Stimulated activated CD8-positive, alpha-beta memory T cell treated with anti-CD3 and anti-CD28 coated beads, Interleukin-2, amount 100 ng/mL, for 1 hour (primary cell): ENCODE measurements at regions not wholly inside any gene's neighbourhood (a gene's known extent, or its start where the extent isn't known, plus 50 kb on each side); places are given as distances from the start of the nearest gene placed in this dataset.

ENCODE experiments used
- DNase-seq, 2 donors: peaks; one replicate each; pipeline ENCODE4 v3.0.0-alpha.2; 2020; ENCODE audit warnings: low read depth in 2 of 2

- no peak for DNase-seq
Observed at GRCh38 chr20:40449974-40450616, 238.9 kb downstream of the MAFB start.

DNA sequence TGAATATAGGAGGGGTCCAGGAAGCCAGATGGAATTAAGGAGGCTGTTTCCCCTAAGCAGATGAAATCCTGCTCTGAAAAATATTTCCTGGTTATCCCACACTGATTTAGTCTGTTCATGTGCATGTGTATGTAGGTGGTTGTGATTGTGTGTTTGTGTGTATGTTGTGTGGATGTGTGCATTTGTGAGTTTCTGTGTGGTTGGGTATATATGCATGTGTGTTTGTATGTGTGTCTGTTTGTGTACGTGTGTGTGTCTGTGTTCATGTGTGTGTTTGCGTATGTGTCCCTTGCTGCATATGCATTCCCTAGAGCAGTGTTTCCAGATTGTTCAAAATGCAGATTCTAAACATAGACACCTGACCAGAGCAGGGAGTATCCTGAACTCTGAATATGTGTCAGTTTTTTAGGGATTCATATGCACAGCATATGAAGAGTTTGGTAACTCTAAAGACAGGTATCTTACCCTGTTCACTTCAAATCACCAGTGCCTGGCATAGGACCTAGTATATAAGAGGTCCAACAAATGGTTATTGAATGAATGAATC lies 239.8 kb downstream of the MAFB start:
- no peak for DNase-seq

DNA sequence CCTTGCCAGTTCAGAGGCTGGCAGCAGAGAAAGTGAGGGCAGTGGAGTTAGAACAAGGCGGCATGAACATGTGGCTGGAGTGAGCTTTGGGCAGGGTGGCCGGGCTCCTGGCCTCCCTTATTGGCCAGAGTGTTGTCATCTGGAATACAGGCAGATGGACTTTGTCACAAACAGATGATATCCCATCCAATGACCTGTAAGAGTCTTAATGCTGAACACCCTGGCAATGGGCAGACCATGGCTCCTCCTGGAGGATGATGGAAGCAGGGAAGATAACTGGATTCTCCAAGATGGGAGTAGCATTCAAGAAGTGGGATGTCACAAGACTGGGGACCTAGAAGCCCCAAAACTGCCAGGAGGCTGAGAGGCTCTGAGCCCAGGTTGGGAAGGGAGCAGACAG lies 242.1 kb downstream of the MAFB start:
- no peak for DNase-seq

DNA sequence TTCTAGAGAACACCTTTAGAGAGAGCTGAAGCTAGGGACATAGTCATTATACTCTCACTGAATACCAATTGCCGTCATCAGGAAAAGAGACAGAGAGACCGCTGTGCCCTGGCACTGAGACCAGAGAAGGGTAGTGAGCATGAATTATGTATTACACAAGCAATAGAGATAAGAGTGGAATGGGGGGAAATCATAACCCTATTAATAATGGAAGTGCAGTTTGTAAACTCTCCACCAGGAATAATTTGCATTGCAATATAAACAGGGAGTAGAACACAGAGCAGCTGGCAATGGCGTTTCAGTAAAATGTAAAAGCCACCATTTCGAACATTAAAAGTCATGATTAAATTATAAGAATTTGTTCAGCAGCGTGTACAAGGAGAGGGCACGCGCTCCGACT lies 244.5 kb downstream of the MAFB start:
- DNase-seq: no peak

- DNase-seq: no peak
Observed at GRCh38 chr20:40443753-40444152, 245.3 kb downstream of the MAFB start.

DNA sequence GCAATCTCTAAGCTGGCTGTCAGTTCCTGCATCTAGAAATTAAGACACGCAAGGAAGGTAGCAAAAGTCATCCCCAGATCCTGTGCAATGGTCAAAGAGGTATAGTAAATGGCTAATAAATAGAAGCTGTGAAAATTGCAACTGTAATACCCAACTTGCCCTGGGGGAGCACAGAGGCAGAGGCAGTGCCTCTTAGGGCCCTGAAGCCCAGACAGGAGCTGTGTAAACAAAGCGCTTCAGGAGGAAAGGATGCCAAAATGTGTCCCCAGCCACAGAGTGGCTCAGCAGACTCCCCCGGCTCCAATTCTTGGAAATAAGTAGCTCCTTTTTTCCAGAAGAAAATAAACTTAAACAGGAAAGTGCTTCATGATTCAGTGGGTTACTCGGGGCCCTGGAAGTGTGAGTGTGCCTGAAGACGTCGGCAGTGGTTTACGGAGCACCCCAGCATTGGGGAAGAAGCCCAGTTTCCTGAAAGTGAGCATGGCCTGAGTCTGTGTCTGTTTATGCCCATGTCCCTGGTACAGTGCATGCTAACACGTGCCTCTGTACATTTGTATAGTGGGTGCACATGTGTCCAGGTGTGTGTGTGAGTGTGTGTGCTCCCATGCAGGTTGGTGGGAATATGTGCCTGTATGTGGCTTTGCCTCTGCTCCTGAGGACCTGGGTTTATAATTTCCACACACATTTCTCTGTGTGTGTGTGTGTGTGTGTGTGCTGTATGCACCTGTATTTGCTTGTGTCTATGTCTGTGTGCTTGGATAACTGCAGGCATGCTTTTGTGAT lies 246.7 kb downstream of the MAFB start:
- DNase-seq: no peak

DNA sequence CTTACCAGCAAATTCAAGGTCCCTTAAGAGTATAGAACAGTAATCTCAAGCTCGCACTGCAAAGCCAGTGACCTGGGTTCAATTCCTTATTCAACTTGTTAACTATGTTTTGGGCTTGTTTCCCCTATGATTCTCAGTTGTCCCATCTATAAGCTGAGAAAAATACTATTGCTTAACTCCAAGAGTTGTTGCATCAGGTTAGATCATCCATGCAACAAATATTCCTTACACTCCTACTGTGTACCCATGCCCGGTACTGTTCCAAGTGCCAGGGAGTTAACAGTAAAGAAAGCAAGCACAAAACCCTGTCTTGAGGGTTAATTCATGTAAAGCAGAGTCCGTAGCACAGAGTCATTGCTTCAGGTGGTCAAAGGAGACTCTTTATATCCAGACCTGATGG lies 247.3 kb downstream of the MAFB start:
- DNase-seq: no peak

DNA sequence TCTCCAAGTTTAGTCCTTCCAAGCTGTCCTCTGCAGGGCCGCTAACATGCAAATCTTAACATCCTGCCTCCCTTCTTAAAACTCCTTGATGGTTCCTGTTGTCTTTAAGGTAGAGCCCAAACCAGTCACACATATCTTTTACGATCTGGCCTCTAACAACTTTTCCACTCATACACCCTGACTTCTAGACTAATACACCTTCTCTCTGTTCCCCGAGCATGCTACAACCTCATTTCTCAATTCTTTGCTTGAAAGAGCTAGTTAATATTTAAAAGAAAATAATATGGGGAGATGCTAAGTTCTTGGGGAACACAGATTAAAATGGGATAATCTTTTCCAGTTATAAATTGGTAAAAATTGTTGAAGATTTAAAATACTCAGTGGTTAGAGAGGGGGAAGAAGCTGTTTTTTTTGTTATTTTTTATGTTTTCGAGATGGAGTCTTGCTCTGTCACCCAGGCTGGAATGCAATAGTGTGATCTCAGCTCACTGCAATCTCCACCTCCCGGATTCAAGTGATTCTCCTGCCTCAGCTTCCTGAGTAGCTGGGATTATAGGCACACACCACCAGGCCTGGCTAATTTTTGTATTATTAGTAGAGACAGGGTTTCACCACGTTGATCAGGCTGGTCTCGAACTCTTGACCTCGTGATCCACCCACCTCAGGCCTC lies 250.7 kb downstream of the MAFB start:
- DNase-seq: no peak

GRCh38 chr20:40436011-40436410 lies 253.0 kb downstream of the MAFB start:
- no peak for DNase-seq

- no peak for DNase-seq
Observed at GRCh38 chr20:40435146-40435895, 253.7 kb downstream of the MAFB start.

DNA sequence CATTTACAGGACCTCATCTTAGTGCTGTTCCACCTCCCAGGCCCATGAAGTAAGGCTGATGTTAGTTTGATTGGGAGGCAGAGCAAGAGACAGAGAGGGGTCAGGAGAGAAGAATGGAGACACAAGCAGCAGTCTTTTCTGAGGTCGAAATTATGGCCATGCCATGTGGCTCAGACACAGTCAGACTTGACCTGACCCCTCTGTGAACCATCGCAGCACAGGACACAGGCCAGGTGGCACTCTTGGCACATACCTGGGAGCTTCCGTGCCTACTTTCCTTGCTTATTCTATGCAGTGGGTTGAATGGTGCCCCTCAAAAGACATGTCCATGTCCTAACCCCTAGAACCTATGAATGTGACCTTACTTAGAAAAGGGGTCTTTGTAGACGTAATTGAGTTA lies 254.9 kb downstream of the MAFB start:
- DNase-seq: no peak

DNA sequence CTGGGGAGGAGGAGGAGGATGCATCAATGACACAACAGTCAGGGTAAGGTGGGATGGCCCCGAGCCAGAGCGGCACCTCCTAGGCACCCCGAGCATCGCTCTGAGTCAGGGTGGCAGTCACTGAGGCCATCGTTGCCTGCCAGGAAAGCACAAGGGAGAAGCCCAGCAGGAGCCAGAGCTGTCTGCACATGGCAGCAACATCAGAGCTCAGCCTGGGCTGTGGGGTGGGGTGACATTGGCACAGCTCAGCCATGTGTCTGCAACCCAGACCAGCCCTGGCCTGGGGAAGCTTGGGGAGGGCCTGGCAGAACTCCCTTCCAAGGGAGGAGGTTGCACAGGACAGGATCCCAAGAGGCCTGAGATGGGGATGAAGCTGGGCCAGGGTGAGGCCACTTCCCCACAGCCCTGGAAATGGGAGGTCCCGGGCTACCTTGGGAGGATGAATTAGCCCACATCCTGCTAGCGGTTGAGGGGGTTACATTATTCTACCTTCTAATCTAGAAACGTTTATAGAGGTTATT lies 255.6 kb downstream of the MAFB start:
- no peak for DNase-seq

- DNase-seq: no peak
Observed at GRCh38 chr20:40431611-40432010, 257.4 kb downstream of the MAFB start.

GRCh38 chr20:40431112-40431511 lies 257.9 kb downstream of the MAFB start:
- no peak for DNase-seq

DNA sequence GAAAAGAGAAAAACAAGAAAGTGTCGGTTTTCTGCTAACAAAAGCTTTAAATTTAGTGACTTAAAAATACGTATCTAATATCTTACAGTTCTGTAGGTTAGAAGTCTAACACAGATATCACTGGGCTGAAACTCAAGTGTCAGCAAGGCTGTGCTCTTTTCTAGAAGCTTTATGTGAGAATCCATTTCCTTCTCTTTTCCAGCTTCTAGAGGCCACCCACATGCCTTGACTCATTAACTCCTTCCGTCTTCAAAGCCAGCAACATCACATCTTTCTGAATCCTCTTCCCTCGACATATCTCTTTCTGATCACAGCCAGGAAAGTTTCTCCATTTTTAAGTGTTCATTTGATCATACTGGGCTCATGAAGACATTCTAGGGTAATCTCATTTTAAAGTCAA lies 262.0 kb downstream of the MAFB start:
- no peak for DNase-seq

DNA sequence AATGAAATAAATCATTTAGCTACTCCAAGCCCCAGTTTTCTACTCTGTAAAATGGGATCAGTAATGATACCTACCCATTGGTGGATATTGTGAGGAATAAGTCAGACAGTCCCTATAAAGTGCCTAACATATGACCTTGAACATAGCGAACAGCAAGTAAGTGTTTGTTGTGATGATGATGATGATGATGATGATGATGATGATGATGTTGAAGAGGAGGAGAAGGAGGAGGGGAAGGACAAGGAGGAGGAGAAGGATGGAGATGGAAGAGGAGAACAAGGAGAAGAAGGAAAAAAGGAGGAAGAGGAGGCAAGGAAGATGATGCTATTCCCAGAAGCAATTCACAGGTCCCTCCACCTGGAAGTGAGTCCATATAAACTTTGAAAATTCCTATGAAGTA lies 264.3 kb downstream of the MAFB start:
- DNase-seq: no peak

DNA sequence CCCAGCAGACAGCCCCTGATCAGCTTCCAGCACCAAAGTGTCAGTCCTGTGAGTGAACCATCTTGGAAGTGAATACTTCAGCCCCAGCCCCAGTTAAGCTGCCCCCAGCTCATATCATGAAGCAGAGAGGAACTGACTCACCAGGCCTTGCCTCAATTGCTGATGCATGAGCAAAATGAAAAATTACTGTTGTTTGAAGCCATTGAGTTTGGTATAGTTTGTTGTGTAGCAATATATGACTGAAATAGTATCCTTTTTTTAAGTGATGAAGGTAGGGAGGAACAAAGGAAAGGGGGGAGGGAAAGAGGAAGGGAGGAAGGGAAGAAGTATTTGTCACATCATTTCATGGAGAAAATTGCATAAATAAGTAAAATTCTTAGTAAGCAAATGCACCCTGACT lies 266.4 kb downstream of the MAFB start:
- no peak for DNase-seq

DNA sequence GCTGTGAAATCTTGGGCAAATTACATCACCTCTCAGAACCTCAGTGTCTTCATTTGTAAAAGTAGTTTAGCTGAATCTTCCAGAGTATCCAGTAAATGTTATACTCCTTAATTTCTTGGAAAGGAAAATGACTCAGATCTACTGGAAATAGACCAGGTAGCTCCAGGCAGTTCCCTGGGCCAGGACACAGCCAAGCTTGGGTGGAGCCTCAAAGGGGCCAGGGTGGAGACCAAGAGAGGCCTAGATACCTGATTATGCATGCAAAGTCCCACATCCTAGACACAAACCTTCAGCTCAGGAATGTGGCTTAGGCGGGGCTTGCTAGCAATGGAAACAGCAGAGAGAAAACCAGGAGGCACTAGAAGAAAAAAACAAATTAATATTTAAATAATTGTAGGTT lies 272.8 kb downstream of the MAFB start:
- DNase-seq: no peak

DNA sequence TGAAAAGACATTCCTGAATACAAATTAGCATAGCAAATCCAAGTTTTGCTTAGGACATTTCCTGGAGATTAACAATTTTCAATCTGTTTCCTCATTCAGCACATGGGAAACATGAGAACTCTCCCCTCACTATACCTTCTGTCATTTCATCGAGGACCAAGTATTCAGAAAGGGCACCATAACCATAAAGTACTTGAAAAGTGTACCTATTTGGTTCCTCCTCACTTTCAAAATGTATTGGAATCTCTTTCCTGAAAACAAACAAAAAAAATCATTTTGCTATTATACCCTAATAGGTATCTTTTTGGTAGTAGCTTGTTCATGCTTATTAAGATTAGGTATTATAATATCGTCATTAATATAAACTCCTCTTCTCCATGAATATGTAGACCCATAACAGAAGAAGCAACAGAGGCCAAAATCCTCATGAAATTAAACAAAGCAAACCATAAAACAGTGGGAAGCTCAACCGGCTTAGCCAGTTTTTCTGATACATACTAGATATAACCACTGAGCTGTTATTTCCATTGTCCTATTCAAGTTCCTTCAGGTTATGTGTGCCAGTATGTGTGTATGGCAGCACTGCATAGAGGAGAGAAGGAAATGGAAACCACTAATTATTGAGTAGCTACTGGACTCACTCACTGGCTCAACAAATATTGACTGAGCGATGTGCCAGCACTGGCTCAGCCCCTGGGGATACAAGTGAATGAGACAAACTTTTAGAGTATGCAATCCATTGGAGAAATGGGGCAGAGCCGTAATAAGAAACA lies 274.0 kb downstream of the MAFB start:
- DNase-seq: no peak

- DNase-seq: no peak
Observed at GRCh38 chr20:40410028-40410427, 279.0 kb downstream of the MAFB start.

DNA sequence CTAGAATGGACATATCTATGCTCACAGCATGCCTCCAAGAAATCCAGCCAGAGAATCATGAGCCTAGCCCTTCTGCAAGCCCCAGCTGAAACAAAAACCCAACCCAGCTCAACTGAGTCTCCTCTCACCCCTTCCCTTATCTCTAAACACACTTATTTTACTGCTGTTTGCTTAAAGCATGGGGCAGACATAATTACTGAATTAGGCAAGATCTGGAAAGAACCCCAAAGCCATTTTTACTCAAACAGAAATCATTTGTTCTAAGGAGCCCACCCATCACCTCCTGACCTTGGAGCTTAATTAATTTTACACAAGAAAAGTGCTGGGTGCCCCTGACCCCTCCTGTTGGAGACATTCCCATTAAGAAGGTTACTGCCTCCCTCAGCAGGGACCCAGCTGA lies 291.6 kb downstream of the MAFB start:
- DNase-seq: no peak
